ENCODE measurements at regions not wholly inside any gene's neighbourhood (a gene's known extent, or its start where the extent isn't known, plus 50 kb on each side); places are given as distances from the start of the nearest gene placed in this dataset.

GRCh38 chr11:87859636-87860035, 315.6 kb downstream of the RAB38 start:
- TF ChIP-seq POLR2A (IDR thresholded peaks at IDR 0.05) (no peak), CTCF (IDR thresholded peaks at IDR 0.05) (no peak), POLR2AphosphoS5 (IDR thresholded peaks at IDR 0.05; ENCODE audit: insufficient read depth in 1 of 2, low read depth in 1 of 2) (peak in 1 of 2 donors; percentile 9)

All from vagina (tissue), 2 donors.